ENCODE measurements at regions not wholly inside any gene's neighbourhood (a gene's known extent, or its start where the extent isn't known, plus 50 kb on each side); places are given as distances from the start of the nearest gene placed in this dataset.

DNA sequence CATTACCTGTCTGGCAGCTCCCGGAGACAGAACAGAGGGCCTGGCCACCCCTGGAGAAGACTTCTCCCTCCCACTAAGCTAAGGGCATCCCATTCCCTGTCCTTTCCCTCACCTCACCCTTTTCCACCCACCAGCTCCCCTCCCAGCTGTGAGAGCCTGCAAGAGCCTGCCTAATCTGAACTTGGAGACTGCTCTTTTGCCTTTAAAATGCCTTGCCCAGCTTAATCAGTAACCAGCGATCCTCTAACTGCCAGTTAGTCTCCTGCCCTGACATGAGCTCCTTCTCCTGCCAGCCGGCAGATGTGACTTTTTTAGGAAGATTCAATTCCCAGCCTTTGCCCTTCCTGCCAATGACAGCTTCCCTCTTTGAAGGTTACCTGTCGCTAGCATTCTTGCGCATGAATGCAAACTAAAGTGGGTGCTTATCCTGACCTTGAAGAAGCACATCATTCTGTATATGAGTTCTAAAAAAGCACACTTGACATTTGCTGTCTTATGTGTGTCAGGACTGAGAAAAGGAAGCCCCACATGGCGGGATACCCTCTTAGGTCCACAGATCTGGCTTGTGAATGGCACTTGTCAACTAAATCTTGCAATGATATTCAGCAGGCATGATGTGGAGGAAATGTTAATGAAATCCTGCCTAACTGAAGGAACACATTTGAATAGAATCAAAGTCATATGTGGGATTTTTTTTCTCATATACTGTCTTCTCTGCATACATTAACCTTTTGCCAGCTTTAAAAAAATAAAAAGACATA is 411.2 kb upstream of the SLC30A5 start:
- Histone ChIP-seq H3K4me2 (ENCODE audit: insufficient read depth, low read length) (no peak overlapping the region), H2AFZ (ENCODE audit: low read depth, low read length) (no peak overlapping the region)
- DNase-seq = no peak

DNA sequence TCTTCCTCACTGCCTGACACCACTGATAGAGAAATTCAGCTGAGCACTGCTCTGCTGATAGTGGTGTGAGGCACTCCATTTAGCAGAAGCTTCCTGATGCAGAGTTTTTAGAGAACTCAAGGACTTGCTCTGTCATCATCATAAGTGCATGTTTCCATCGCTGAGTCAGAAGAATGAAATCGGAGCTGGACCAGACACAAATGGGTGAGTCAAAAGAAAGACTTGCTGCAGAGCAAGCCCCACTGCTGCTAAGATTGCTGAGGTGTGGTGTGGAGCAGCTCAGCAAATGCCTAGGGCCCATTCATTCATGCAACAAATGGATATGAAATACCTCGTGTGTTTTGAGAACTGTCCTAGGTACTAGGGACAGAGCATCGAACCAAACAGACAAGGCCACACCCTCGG is 410.2 kb upstream of the SLC30A5 start:
- Histone ChIP-seq H3K4me3 (ENCODE audit: low read depth in 1 of 2, low read length in 2 of 2) (no peak overlapping the region), H4K20me1 (ENCODE audit: insufficient read depth, low read length) (no peaks in the 10 kb centered on the region), H3K9ac (ENCODE audit: low read depth, low read length) (no peak overlapping the region), H3K27me3 (ENCODE audit: insufficient read depth, low read length, poor library complexity) (no peaks in the 10 kb centered on the region), H3K4me2 (ENCODE audit: insufficient read depth, low read length) (no peak overlapping the region), H3K79me2 (ENCODE audit: insufficient read depth, low read length) (no peaks in the 10 kb centered on the region), H2AFZ (ENCODE audit: low read depth, low read length) (no peak overlapping the region), H3K9me3 (ENCODE audit: insufficient read depth, low read length, severe bottlenecking) (no peaks in the 10 kb centered on the region), H3K4me1 (ENCODE audit: insufficient read depth, low read length) (no peaks in the 10 kb centered on the region), H3K36me3 (ENCODE audit: insufficient read depth, low read length) (no peaks in the 10 kb centered on the region), H3K27ac (ENCODE audit: low read length) (no peak overlapping the region)
- no peak for TF ChIP-seq EZH2 (IDR thresholded peaks at IDR 0.05; ENCODE audit: borderline replicate concordance, low read depth, low read length, severe bottlenecking)
- TF ChIP-seq, protein P1, sequence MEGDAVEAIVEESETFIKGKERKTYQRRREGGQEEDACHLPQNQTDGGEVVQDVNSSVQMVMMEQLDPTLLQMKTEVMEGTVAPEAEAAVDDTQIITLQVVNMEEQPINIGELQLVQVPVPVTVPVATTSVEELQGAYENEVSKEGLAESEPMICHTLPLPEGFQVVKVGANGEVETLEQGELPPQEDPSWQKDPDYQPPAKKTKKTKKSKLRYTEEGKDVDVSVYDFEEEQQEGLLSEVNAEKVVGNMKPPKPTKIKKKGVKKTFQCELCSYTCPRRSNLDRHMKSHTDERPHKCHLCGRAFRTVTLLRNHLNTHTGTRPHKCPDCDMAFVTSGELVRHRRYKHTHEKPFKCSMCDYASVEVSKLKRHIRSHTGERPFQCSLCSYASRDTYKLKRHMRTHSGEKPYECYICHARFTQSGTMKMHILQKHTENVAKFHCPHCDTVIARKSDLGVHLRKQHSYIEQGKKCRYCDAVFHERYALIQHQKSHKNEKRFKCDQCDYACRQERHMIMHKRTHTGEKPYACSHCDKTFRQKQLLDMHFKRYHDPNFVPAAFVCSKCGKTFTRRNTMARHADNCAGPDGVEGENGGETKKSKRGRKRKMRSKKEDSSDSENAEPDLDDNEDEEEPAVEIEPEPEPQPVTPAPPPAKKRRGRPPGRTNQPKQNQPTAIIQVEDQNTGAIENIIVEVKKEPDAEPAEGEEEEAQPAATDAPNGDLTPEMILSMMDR (IDR thresholded peaks at IDR 0.05; ENCODE audit: borderline replicate concordance, extremely low read depth, low read length, poor library complexity, severe bottlenecking) = no peak
- no peak for DNase-seq
- ATAC-seq (ENCODE audit: insufficient read depth, low read depth) = no peak

More for the DNA sequence above, 411.2 kb upstream of the SLC30A5 start:
- Histone ChIP-seq H3K4me1 (ENCODE audit: insufficient read depth, low read length) (no peaks in the 10 kb centered on the region), H3K27me3 (ENCODE audit: insufficient read depth, low read length, poor library complexity) (no peaks in the 10 kb centered on the region), H3K36me3 (ENCODE audit: insufficient read depth, low read length) (no peaks in the 10 kb centered on the region), H3K79me2 (ENCODE audit: insufficient read depth, low read length) (no peaks in the 10 kb centered on the region), H4K20me1 (ENCODE audit: insufficient read depth, low read length) (no peaks in the 10 kb centered on the region), H3K9me3 (ENCODE audit: insufficient read depth, low read length, severe bottlenecking) (no peaks in the 10 kb centered on the region), H3K27ac (ENCODE audit: low read length) (no peak overlapping the region), H3K9ac (ENCODE audit: low read depth, low read length) (no peak overlapping the region), H3K4me3 (ENCODE audit: low read depth in 1 of 2, low read length in 2 of 2) (no peak overlapping the region)
- TF ChIP-seq, protein P1 (IDR thresholded peaks at IDR 0.05; ENCODE audit: borderline replicate concordance, extremely low read depth, low read length, poor library complexity, severe bottlenecking) = no peak
- TF ChIP-seq EZH2 (IDR thresholded peaks at IDR 0.05; ENCODE audit: borderline replicate concordance, low read depth, low read length, severe bottlenecking) = no peak
- ATAC-seq (ENCODE audit: insufficient read depth, low read depth) = no peak

DNA sequence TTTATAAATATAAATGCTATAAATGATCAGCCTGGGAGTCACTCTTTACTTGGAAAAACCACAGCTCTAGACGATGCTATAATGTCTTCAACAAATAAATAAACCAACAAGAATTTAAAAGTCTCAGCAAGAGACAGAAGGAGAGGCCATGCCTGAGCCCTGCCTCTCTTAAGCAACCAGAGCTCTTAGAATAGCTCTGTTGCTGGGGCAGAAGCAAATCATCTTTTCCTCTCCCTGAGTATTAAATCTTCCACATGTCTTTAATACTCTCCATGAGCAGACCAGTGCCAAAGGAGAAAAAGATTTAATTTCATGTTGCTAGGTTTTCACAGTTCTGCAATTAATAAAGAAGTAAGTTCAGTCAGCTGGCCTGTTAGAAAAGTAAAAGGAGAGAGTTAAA is 408.0 kb upstream of the SLC30A5 start:
- H3K4me3 ChIP-seq (ENCODE audit: low read depth in 1 of 2, low read length in 2 of 2) = no peak overlapping the region
- DNase-seq (no peak), ATAC-seq (ENCODE audit: insufficient read depth, low read depth) (no peak)
- H3K9me3 ChIP-seq (ENCODE audit: insufficient read depth, low read length, severe bottlenecking) = no peaks in the 10 kb centered on the region
- H3K27ac ChIP-seq (ENCODE audit: low read length) = no peak overlapping the region
- H3K79me2 ChIP-seq (ENCODE audit: insufficient read depth, low read length) = no peaks in the 10 kb centered on the region
- H3K9ac ChIP-seq (ENCODE audit: low read depth, low read length) = no peak overlapping the region
- H4K20me1 ChIP-seq (ENCODE audit: insufficient read depth, low read length) = no peaks in the 10 kb centered on the region
- no peaks in the 10 kb centered on the region for H3K4me1 ChIP-seq (ENCODE audit: insufficient read depth, low read length)
- H2AFZ ChIP-seq (ENCODE audit: low read depth, low read length) = no peak overlapping the region
- TF ChIP-seq EZH2 (IDR thresholded peaks at IDR 0.05; ENCODE audit: borderline replicate concordance, low read depth, low read length, severe bottlenecking) = no peak
- no peaks in the 10 kb centered on the region for H3K36me3 ChIP-seq (ENCODE audit: insufficient read depth, low read length)
- H3K4me2 ChIP-seq (ENCODE audit: insufficient read depth, low read length) = no peak overlapping the region
- no peaks in the 10 kb centered on the region for H3K27me3 ChIP-seq (ENCODE audit: insufficient read depth, low read length, poor library complexity)

DNA sequence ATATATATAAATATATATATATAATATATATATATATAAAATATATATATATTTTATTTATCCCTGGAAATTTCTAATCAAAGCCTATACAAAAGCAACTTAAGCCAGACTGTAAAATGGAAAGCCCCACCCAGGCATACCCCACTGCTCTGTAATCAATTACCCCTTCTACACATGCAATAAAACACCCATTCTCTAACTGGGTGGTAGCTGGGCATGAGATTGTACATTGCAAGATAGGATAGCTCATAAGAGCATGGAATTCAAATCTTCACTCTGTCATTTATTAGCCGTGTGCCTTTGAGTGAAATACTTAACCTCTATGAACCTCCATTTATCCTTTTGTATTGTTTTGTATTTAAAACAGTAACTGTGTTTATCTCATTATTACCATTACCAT is 405.3 kb upstream of the SLC30A5 start:
- H3K4me1 ChIP-seq (ENCODE audit: insufficient read depth, low read length) = no peaks in the 10 kb centered on the region
- H3K9ac ChIP-seq (ENCODE audit: low read depth, low read length) = no peak overlapping the region
- no peak overlapping the region for H3K4me2 ChIP-seq (ENCODE audit: insufficient read depth, low read length)
- no peaks in the 10 kb centered on the region for H3K9me3 ChIP-seq (ENCODE audit: insufficient read depth, low read length, severe bottlenecking)
- H3K36me3 ChIP-seq (ENCODE audit: insufficient read depth, low read length) = no peaks in the 10 kb centered on the region
- H3K79me2 ChIP-seq (ENCODE audit: insufficient read depth, low read length) = no peaks in the 10 kb centered on the region
- H3K4me3 ChIP-seq (ENCODE audit: low read depth in 1 of 2, low read length in 2 of 2) = no peak overlapping the region
- H2AFZ ChIP-seq (ENCODE audit: low read depth, low read length) = no peak overlapping the region
- H3K27me3 ChIP-seq (ENCODE audit: insufficient read depth, low read length, poor library complexity) = no peaks in the 10 kb centered on the region
- H3K27ac ChIP-seq (ENCODE audit: low read length) = no peak overlapping the region
- no peak for ATAC-seq (ENCODE audit: insufficient read depth, low read depth)
- no peaks in the 10 kb centered on the region for H4K20me1 ChIP-seq (ENCODE audit: insufficient read depth, low read length)
- TF ChIP-seq, protein P1 (IDR thresholded peaks at IDR 0.05; ENCODE audit: borderline replicate concordance, extremely low read depth, low read length, poor library complexity, severe bottlenecking) = no peak
- TF ChIP-seq EZH2 (IDR thresholded peaks at IDR 0.05; ENCODE audit: borderline replicate concordance, low read depth, low read length, severe bottlenecking) = no peak
- DNase-seq = no peak

All from DND-41 (cell line).